ENCODE measurements at regions not wholly inside any gene's neighbourhood (a gene's known extent, or its start where the extent isn't known, plus 50 kb on each side); places are given as distances from the start of the nearest gene placed in this dataset.

DNA sequence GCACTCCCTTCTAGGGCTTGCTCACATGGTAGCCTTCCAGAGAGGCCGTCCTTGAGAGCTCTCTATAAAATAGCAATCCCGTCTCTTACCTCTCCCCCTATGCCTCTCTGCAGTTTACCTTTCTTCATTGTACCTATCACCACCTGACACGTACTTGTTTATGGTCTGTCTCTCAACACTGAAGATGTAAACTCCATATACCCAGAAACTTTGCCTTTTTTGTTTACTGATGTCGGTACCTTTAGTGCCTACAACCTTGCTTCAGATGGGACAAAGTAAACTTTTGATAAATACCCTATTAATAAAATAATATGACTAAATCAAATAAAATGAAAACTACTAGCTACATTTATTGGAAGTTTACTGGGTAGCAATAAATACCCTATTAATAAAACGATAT, 220.6 kb downstream of the GPAM start:
- TF ChIP-seq POLR2AphosphoS5 (IDR thresholded peaks at IDR 0.05; ENCODE audit: low read depth, low read length): no peak
- TF ChIP-seq POLR2A (IDR thresholded peaks at IDR 0.05; ENCODE audit: low read depth, low read length): no peak
- TF ChIP-seq TAF1 (IDR thresholded peaks at IDR 0.05; ENCODE audit: low read depth, low read length): no peak
- TF ChIP-seq SPI1 (IDR thresholded peaks at IDR 0.05; ENCODE audit: low read depth, low read length): no peak
- no peak for TF ChIP-seq PAX5 (IDR thresholded peaks at IDR 0.05; ENCODE audit: insufficient read depth, low read length, severe bottlenecking)

Measured in GM12891 (cell line).